ENCODE measurements at regions not wholly inside any gene's neighbourhood (a gene's known extent, or its start where the extent isn't known, plus 50 kb on each side); places are given as distances from the start of the nearest gene placed in this dataset.
A peak's percentile ranks its signal among the peaks of the same experiment; 100 is the strongest.

DNA sequence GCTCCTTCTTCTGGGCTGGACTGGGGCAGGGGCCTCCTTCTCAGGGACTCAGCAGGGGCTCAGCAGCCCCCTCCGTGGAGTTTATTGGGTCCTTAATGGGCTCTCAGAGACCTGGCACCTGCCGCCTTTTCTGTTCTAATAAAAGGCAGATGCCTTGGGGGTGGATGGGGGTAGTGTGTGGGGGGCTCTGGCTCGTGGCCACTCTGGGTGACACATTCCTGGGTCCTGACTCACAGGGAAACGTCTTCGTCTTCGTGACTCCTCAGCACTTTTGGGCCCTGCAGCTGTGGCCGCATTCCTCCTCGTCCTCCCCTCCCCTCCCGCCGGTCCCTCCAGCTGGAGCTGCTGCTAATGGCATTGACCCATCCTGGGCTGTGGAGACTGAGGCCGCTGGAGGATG lies 107.8 kb upstream of the WNT4 start:
- TF ChIP-seq, protein P1, sequence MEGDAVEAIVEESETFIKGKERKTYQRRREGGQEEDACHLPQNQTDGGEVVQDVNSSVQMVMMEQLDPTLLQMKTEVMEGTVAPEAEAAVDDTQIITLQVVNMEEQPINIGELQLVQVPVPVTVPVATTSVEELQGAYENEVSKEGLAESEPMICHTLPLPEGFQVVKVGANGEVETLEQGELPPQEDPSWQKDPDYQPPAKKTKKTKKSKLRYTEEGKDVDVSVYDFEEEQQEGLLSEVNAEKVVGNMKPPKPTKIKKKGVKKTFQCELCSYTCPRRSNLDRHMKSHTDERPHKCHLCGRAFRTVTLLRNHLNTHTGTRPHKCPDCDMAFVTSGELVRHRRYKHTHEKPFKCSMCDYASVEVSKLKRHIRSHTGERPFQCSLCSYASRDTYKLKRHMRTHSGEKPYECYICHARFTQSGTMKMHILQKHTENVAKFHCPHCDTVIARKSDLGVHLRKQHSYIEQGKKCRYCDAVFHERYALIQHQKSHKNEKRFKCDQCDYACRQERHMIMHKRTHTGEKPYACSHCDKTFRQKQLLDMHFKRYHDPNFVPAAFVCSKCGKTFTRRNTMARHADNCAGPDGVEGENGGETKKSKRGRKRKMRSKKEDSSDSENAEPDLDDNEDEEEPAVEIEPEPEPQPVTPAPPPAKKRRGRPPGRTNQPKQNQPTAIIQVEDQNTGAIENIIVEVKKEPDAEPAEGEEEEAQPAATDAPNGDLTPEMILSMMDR (IDR thresholded peaks at IDR 0.05): no peak
- intact Hi-C loops (cut with DNase I): no loop called here
- ATAC-seq: no peak
- Histone ChIP-seq H3K36me3 (no peaks in the 10 kb centered on the region), H3K4me1 (peaks cover 26% of the 10 kb centered on the region), H3K9me3 (no peaks in the 10 kb centered on the region), H3K27ac (no peak overlapping the region), H3K4me3 (no peak overlapping the region), H3K27me3 (ENCODE audit: low read depth) (peaks cover 8% of the 10 kb centered on the region)
- DNase-seq: no peak

DNA sequence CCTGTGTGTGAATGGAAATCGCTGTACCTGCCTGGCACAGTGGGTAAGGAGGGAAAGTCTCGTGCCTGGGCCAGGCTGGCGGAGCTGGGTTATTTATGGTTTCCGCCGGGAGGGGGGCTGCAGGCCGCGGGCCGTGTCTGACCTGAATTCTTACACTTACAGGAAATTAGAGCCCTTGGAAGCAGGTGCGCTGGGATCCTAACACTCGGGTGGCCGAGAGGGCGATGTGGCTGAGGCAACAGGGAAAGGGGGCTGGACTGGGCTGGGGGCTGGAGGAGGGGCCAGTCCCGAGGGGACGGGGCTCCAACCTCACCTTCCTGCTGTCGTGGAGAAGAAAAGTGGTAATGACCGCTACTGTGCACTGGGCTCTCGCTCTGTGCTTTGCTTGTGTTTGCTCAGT lies 109.4 kb upstream of the WNT4 start:
- peaks cover under 1% of the 10 kb centered on the region for H3K27me3 ChIP-seq (ENCODE audit: low read depth)
- no peaks in the 10 kb centered on the region for H3K9me3 ChIP-seq
- H3K4me1 ChIP-seq: peaks cover 42% of the 10 kb centered on the region
- intact Hi-C loops (cut with DNase I): no loop called here
- H3K27ac ChIP-seq: no peak overlapping the region
- TF ChIP-seq, protein P1 (IDR thresholded peaks at IDR 0.05): no peak
- no peaks in the 10 kb centered on the region for H3K36me3 ChIP-seq
- DNase-seq (no peak), ATAC-seq (peak in 1 of 2 donors; percentile 22)
- H3K4me3 ChIP-seq: no peak overlapping the region

DNA sequence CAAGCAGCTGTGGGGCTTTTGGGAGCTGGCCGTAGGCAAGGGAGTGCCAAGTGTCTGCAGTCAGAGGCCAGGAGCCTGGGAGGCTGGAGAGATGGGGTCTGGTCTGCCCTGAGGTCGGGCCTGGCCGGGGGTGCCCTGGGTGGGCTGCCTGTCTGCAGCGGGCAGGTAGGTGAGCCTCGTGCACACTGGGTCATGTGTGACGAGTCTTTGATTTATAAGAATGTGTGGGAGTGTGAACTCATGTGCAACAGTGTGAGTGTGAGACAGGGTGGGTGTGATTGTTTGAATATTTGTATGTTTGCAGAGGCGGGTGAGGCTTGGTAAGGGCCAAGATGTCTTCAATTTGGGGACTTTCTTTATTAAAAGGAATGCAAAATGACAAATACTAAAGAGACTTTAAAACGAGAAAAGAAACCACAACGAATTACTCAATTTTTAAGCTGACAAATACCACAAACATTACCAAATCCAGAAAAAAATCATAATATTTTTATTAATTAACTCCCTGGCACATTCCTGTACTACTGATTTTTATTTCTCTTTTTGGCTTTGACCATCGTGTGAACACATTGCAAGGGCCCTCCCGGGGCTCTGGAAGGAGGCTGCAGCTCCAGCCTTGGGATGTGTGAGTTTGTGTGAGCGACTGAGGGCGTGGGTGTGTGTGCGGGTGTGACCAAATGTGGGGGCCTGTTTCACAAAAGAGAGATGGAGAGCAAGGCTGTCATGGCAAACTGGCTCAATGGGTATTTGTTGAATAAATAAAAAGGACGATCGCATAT lies 110.3 kb upstream of the WNT4 start:
- intact Hi-C loops (cut with DNase I): no loop called here
- Histone ChIP-seq H3K27me3 (ENCODE audit: low read depth) (no peaks in the 10 kb centered on the region), H3K4me1 (peaks cover 51% of the 10 kb centered on the region), H3K36me3 (no peaks in the 10 kb centered on the region), H3K4me3 (no peak overlapping the region), H3K9me3 (no peaks in the 10 kb centered on the region), H3K27ac (no peak overlapping the region)
- DNase-seq (no peak), ATAC-seq (no peak)
- TF ChIP-seq, protein P1 (IDR thresholded peaks at IDR 0.05): no peak

DNA sequence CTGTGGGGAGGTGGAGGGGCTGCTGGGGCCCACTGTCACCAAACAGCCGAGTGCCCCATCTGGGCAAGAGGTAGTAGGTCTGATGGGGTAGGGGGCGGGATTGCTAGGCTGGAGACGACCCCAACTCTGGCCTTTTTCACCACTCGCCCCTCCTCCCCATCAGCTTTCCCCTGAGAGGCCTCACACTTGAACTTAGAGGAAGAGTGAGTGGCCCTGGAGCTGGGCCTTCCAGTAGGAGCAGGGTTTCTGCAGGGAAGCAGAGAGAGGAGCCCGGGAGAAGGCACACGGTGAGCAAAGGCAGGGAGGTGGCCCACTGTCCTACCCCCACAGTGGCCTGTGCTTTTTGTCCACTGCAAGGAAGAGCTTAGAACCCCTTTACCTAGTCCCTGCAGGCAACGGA lies 111.9 kb upstream of the WNT4 start:
- peaks cover 67% of the 10 kb centered on the region for H3K4me1 ChIP-seq
- peak overlapping the region; percentile 56 for H3K27ac ChIP-seq
- TF ChIP-seq, protein P1 (IDR thresholded peaks at IDR 0.05): no peak
- no peak for DNase-seq
- no peak overlapping the region for H3K4me3 ChIP-seq
- no peaks in the 10 kb centered on the region for H3K9me3 ChIP-seq
- no peaks in the 10 kb centered on the region for H3K36me3 ChIP-seq
- intact Hi-C loops (cut with DNase I): no loop called here
- peak; percentile 27 to 40 for ATAC-seq
- no peaks in the 10 kb centered on the region for H3K27me3 ChIP-seq (ENCODE audit: low read depth)

DNA sequence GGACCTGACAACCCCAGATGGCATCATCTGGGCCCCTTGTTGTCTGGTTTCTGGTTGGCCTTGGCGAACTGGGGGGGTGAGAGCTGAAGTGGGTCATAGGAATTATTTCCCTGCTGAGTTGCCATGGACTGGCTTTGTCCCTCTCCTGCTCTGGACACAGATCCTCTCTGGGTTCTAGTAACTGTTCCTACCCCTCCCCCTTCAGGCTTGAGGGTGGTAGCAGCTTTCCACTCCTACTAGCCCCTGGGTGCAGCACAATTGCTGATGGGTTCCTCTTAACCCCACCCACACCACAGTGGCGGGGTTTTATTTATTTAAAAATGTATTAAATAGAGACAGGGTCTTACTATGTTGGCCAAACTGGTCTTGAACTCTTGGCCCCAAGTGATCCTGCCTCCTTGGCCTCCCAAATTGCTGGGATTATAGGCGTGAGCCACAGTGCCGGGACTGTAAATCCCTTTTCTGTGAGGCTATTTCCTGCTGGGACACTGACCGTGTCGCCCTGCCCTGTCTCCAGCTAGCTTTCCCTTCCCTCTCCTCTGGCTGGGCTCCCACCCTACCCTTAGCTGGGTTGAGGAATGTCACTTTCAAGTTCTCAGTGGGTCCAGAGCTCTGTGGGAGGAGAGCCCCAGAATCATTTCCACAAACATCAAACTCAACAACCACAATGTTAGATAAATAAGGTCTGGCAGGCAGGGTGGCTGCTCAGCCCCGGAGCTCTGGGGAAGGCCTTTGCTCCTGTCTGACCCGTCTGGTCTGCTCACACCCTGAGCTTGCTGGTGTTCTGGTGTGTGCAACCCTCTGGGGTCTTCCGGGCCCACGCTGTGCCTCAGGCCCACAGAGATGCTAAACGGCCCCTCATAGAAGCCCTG lies 112.7 kb upstream of the WNT4 start:
- intact Hi-C loops (cut with DNase I): no loop called here
- ATAC-seq (no peak), DNase-seq (no peak)
- Histone ChIP-seq H3K27me3 (ENCODE audit: low read depth) (no peaks in the 10 kb centered on the region), H3K9me3 (no peaks in the 10 kb centered on the region), H3K27ac (peak overlapping the region; percentile 56), H3K4me3 (no peak overlapping the region), H3K36me3 (no peaks in the 10 kb centered on the region), H3K4me1 (peaks cover 70% of the 10 kb centered on the region)
- TF ChIP-seq, protein P1 (IDR thresholded peaks at IDR 0.05): no peak
